ENCODE measurements at regions not wholly inside any gene's neighbourhood (a gene's known extent, or its start where the extent isn't known, plus 50 kb on each side); places are given as distances from the start of the nearest gene placed in this dataset.

GRCh38 chr18:42185486-42185885 is 230.5 kb downstream of the PIK3C3 start:
- no peak for TF ChIP-seq CTCF (IDR thresholded peaks at IDR 0.05)
- TF ChIP-seq POLR2A (IDR thresholded peaks at IDR 0.05) = no peak

Data from tibial nerve (tissue), 3 donors.